GM12874 (cell line): ENCODE measurements at regions not wholly inside any gene's neighbourhood (a gene's known extent, or its start where the extent isn't known, plus 50 kb on each side); places are given as distances from the start of the nearest gene placed in this dataset.

ENCODE experiments used
- CTCF ChIP-seq: IDR thresholded peaks from 2 replicates; pipeline ENCODE4 v1.5.1; 2011; ENCODE audit warnings: low read depth, mild to moderate bottlenecking, control low read depth, low read length, moderate library complexity; ENCODE audit not compliant: insufficient read depth

- no peak for TF ChIP-seq CTCF
Measured at GRCh38 chr9:1919229-1919628, 95.9 kb upstream of the SMARCA2 start.

- TF ChIP-seq CTCF: no peak
Measured at GRCh38 chr9:1920386-1920785, 94.8 kb upstream of the SMARCA2 start.

- TF ChIP-seq CTCF: no peak
Measured at GRCh38 chr9:1922026-1922425, 93.1 kb upstream of the SMARCA2 start.

- no peak for TF ChIP-seq CTCF
Measured at GRCh38 chr9:1927546-1927945, 87.6 kb upstream of the SMARCA2 start.

GRCh38 chr9:1929134-1929533, 86.0 kb upstream of the SMARCA2 start:
- TF ChIP-seq CTCF: no peak

- no peak for TF ChIP-seq CTCF
Measured at GRCh38 chr9:1929722-1930244, 85.4 kb upstream of the SMARCA2 start.

- no peak for TF ChIP-seq CTCF
Measured at GRCh38 chr9:1938135-1938534, 77.0 kb upstream of the SMARCA2 start.
